ENCODE measurements at regions not wholly inside any gene's neighbourhood (a gene's known extent, or its start where the extent isn't known, plus 50 kb on each side); places are given as distances from the start of the nearest gene placed in this dataset.

DNA sequence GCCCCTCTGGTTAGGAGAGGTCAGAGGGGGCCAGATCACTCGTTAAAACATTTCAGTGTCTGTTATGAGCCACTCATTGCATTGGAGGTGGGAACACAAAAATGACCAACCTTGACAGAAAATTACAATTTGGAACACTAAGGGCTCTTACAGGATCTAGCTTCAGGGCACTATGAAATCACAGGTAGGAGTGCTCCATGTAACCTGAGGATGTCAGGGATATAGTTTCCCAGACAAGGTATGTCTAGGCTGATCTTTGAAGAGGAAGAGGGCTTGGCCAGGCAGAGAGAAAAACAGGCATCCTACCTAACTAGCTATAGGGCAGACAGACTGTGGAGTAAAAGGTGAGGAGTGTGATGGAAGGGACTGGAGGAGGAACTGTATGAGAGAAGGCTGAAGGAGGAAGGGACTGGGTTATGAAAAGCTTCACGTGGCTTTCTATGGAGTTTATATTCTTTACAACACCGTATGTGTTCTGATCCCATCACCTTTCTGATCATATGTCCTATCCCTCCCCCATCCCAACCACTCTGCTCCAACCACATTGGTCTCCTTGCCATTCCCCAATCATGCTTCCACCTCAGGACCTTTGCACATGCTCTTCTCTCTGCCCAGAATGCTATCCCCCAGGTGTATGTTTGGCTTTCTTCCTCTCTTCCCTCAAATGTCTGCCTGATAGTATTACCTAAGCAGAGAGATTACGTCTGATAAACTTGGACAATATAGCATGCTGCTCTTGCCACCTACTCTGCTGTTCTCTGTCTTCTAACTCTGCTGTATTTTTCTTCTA, 88.2 kb downstream of the CCR1 start:
- CTCF ChIA-PET: no interaction called here
- H3K4me3 ChIP-seq (ENCODE audit: low read depth, low read length): no peak overlapping the region
- no peak overlapping the region for H3K27ac ChIP-seq (ENCODE audit: extremely low read depth, low read depth, low read length)
- no peaks in the 10 kb centered on the region for H3K4me1 ChIP-seq (ENCODE audit: control insufficient read depth, insufficient read depth, low read length)
- POLR2A ChIA-PET: no interaction called here
- TF ChIP-seq ZNF623 (tag by site-specific recombination; IDR thresholded peaks at IDR 0.05): peak; percentile 82
- no peak for TF ChIP-seq ZNF24 (tag by site-specific recombination; IDR thresholded peaks at IDR 0.05)
- no peaks in the 10 kb centered on the region for H3K9me3 ChIP-seq (ENCODE audit: control insufficient read depth, insufficient read depth, low read depth, low read length)
- H3K36me3 ChIP-seq (ENCODE audit: control insufficient read depth in 2 of 2, insufficient read depth in 1 of 2, low read length in 2 of 2): no peaks in the 10 kb centered on the region

DNA sequence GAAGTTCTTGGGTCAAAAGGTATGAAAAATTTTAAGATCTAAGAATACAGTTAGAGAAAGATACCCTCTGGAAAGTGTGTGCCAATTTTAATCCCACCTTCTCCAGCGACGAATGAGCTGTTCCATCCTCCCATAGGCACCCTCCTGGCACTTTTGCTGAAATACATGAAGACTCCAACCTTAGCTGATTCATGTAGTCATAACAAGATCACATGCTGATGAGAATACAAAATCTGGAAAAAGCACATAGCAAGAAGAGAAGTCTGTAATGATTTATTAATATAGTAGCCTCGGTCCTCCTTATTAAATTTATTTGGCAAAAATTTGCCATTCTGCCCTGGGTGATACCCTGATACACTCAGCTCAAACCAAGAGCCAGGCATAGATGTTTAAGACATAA, 88.9 kb downstream of the CCR1 start:
- TF ChIP-seq KLF16 (tag by site-specific recombination; IDR thresholded peaks at IDR 0.05) (no peak), KLF9 (tag by site-specific recombination; IDR thresholded peaks at IDR 0.05; ENCODE audit: low read depth) (no peak), ZNF626 (tag by site-specific recombination; IDR thresholded peaks at IDR 0.05) (no peak), ZNF211 (tag by site-specific recombination; IDR thresholded peaks at IDR 0.05; ENCODE audit: low read depth) (no peak), ZNF248 (tag by site-specific recombination; IDR thresholded peaks at IDR 0.05) (no peak), ZBTB1 (tag by site-specific recombination; IDR thresholded peaks at IDR 0.05) (no peak), ZNF423 (tag by site-specific recombination; IDR thresholded peaks at IDR 0.05) (no peak)
- TF ChIP-seq, protein P1, sequence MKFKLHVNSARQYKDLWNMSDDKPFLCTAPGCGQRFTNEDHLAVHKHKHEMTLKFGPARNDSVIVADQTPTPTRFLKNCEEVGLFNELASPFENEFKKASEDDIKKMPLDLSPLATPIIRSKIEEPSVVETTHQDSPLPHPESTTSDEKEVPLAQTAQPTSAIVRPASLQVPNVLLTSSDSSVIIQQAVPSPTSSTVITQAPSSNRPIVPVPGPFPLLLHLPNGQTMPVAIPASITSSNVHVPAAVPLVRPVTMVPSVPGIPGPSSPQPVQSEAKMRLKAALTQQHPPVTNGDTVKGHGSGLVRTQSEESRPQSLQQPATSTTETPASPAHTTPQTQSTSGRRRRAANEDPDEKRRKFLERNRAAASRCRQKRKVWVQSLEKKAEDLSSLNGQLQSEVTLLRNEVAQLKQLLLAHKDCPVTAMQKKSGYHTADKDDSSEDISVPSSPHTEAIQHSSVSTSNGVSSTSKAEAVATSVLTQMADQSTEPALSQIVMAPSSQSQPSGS (tag by site-specific recombination; IDR thresholded peaks at IDR 0.05; ENCODE audit: low read depth): no peak
- TF ChIP-seq, protein P2, sequence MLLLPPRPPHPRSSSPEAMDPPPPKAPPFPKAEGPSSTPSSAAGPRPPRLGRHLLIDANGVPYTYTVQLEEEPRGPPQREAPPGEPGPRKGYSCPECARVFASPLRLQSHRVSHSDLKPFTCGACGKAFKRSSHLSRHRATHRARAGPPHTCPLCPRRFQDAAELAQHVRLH (tag by site-specific recombination; IDR thresholded peaks at IDR 0.05): no peak
- TF ChIP-seq, protein P3, sequence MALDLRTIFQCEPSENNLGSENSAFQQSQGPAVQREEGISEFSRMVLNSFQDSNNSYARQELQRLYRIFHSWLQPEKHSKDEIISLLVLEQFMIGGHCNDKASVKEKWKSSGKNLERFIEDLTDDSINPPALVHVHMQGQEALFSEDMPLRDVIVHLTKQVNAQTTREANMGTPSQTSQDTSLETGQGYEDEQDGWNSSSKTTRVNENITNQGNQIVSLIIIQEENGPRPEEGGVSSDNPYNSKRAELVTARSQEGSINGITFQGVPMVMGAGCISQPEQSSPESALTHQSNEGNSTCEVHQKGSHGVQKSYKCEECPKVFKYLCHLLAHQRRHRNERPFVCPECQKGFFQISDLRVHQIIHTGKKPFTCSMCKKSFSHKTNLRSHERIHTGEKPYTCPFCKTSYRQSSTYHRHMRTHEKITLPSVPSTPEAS (tag by site-specific recombination; IDR thresholded peaks at IDR 0.05): no peak
- Histone ChIP-seq H3K4me1 (ENCODE audit: control insufficient read depth, insufficient read depth, low read length) (no peaks in the 10 kb centered on the region), H3K27ac (ENCODE audit: extremely low read depth, low read depth, low read length) (no peak overlapping the region), H3K36me3 (ENCODE audit: control insufficient read depth in 2 of 2, insufficient read depth in 1 of 2, low read length in 2 of 2) (no peaks in the 10 kb centered on the region), H3K9me3 (ENCODE audit: control insufficient read depth, insufficient read depth, low read depth, low read length) (no peaks in the 10 kb centered on the region), H3K4me3 (ENCODE audit: low read depth, low read length) (no peak overlapping the region)
- ChIA-PET CTCF (no interaction called here), POLR2A (no interaction called here)

DNA sequence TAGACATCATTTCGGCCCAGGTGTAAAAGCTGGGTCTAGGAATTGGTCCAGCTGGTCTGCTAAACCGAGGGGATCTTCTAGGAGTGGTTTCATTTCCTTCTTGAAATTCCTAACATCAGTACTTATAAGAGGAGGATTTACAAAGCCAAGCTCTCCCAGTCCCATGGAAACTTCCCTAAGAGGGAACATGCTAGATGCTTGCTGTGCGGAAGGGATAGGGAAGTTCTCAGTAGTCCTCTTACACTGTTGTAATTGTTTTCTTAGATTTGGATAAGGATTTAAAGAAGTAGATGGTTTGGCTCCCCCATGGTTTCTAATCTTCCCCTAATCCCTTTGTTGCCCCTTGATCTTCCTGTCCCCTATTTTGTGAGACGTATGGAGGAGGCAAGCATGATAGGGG, 89.7 kb upstream of the XCR1 start:
- no peak overlapping the region for H3K27ac ChIP-seq (ENCODE audit: extremely low read depth, low read depth, low read length)
- no peaks in the 10 kb centered on the region for H3K4me1 ChIP-seq (ENCODE audit: control insufficient read depth, insufficient read depth, low read length)
- CTCF ChIA-PET: interaction anchor here (0.6 to 0.7 kb wide), 2 partner anchors 151 to 177 kb away, joined by 3 to 5 read pairs; no protein-coding TSS in a partner anchor
- POLR2A ChIA-PET: no interaction called here
- no peak overlapping the region for H3K4me3 ChIP-seq (ENCODE audit: low read depth, low read length)
- H3K9me3 ChIP-seq (ENCODE audit: control insufficient read depth, insufficient read depth, low read depth, low read length): no peaks in the 10 kb centered on the region
- TF ChIP-seq, protein P4, sequence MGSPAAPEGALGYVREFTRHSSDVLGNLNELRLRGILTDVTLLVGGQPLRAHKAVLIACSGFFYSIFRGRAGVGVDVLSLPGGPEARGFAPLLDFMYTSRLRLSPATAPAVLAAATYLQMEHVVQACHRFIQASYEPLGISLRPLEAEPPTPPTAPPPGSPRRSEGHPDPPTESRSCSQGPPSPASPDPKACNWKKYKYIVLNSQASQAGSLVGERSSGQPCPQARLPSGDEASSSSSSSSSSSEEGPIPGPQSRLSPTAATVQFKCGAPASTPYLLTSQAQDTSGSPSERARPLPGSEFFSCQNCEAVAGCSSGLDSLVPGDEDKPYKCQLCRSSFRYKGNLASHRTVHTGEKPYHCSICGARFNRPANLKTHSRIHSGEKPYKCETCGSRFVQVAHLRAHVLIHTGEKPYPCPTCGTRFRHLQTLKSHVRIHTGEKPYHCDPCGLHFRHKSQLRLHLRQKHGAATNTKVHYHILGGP (tag by site-specific recombination; IDR thresholded peaks at IDR 0.05): no peak
- no peak for TF ChIP-seq ZBTB48 (tag by site-specific recombination; IDR thresholded peaks at IDR 0.05)
- no peak for TF ChIP-seq MZF1 (tag by site-specific recombination; IDR thresholded peaks at IDR 0.05; ENCODE audit: borderline replicate concordance)
- no peak for TF ChIP-seq ZNF223 (tag by site-specific recombination; IDR thresholded peaks at IDR 0.05)
- TF ChIP-seq ZNF335 (tag by site-specific recombination; conservative IDR thresholded peaks at IDR 0.05): no peak
- TF ChIP-seq MEIS1 (CRISPR knock-in tag; IDR thresholded peaks at IDR 0.05; ENCODE audit: borderline replicate concordance): no peak
- no peak for TF ChIP-seq ZNF146 (tag by site-specific recombination; IDR thresholded peaks at IDR 0.05)
- no peak for TF ChIP-seq ZFP3 (tag by site-specific recombination; IDR thresholded peaks at IDR 0.05; ENCODE audit: low read depth)
- no peak for TF ChIP-seq ZNF530 (tag by site-specific recombination; IDR thresholded peaks at IDR 0.05; ENCODE audit: low read depth)
- TF ChIP-seq OSR2 (tag by site-specific recombination; IDR thresholded peaks at IDR 0.05): no peak
- no peak for TF ChIP-seq ZNF624 (tag by site-specific recombination; IDR thresholded peaks at IDR 0.05)
- no peak for TF ChIP-seq TCF7L2 (IDR thresholded peaks at IDR 0.05; ENCODE audit: borderline replicate concordance, low read depth, low read length)
- H3K36me3 ChIP-seq (ENCODE audit: control insufficient read depth in 2 of 2, insufficient read depth in 1 of 2, low read length in 2 of 2): no peaks in the 10 kb centered on the region

Measured in HEK293 (cell line).